ENCODE measurements at regions not wholly inside any gene's neighbourhood (a gene's known extent, or its start where the extent isn't known, plus 50 kb on each side); places are given as distances from the start of the nearest gene placed in this dataset.

DNA sequence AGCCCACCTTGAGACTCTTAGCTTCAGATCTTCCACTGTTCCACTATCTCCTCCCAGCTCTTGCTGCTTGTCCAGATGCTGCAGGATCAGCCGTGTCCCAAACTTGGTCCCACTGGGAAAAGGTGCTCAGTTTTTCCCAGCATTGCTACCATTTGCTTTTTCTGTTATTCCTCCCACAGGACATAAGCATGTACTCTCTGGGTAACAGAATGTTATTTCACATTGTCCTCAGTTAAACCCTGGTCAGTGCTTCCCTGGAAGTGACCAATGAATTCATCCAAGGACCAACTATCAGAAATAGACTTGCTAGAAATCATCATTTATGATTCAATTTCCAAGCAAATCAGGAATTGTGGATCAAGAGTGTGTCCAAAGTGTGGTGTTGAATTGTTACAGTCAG, 179.2 kb upstream of the ZNF32 start (continued):
- TF ChIP-seq MEF2A (IDR thresholded peaks at IDR 0.05; ENCODE audit: borderline replicate concordance, low read depth), result no peak
- TF ChIP-seq NFIC (IDR thresholded peaks at IDR 0.05; ENCODE audit: borderline replicate concordance), result no peak
- TF ChIP-seq GABPA (IDR thresholded peaks at IDR 0.05; ENCODE audit: low read depth), result no peak
- no peak for TF ChIP-seq FOXM1 (IDR thresholded peaks at IDR 0.05; ENCODE audit: low read depth)

GRCh38 chr10:43825984-43826383, 177.3 kb upstream of the ZNF32 start:
- Histone ChIP-seq H3K4me1 (ENCODE audit: control insufficient read depth in 1 of 2, insufficient read depth in 2 of 2, low read depth in 1 of 2, low read length in 1 of 2) (peaks cover 0 to 5% of the 10 kb centered on the region in 2 experiments; a peak in 1 of 4 replicates), H3F3A (replicated peaks; ENCODE audit: insufficient read depth) (peaks cover 9% of the 10 kb centered on the region), H3K36me3 (replicated peaks in 1 of 2; ENCODE audit: control insufficient read depth in 1 of 2, insufficient read depth in 2 of 2, low read length in 1 of 2) (no peaks in the 10 kb centered on the region), H3K9ac (no peak overlapping the region), H3K9me3 (no peaks in the 10 kb centered on the region), H4K20me1 (ENCODE audit: insufficient read depth) (no peaks in the 10 kb centered on the region), H3K4me3 (ENCODE audit: low read depth in 2 of 2, low read length in 1 of 2) (no peak overlapping the region), H3K9me2 (no peaks in the 10 kb centered on the region), H2AFZ (ENCODE audit: low read depth) (no peak overlapping the region), H3K27ac (ENCODE audit: low read depth in 2 of 2, low read length in 1 of 2) (no peak overlapping the region), H3K79me2 (ENCODE audit: insufficient read depth) (no peaks in the 10 kb centered on the region), H3K4me2 (no peak overlapping the region), H3K27me3 (ENCODE audit: insufficient read depth) (no peaks in the 10 kb centered on the region)
- POLR2A ChIA-PET, result no interaction called here
- CTCF ChIA-PET, result no interaction called here
- WGBS (ENCODE audit: low lambda C conversion rate), result 77% methylated on average over 19 of the region's 22 CpGs
- DNase-seq, result no peak
- TF ChIP-seq MXI1 (IDR thresholded peaks at IDR 0.05; ENCODE audit: low read depth, low read length), result no peak
- no peak for TF ChIP-seq EP300 (IDR thresholded peaks at IDR 0.05; ENCODE audit: borderline replicate concordance in 1 of 2, low read depth in 1 of 2, low read length in 1 of 2)
- TF ChIP-seq GABPA (IDR thresholded peaks at IDR 0.05; ENCODE audit: low read depth), result no peak
- TF ChIP-seq RCOR1 (IDR thresholded peaks at IDR 0.05; ENCODE audit: low read length), result no peak
- no peak for TF ChIP-seq CHD2 (IDR thresholded peaks at IDR 0.05; ENCODE audit: low read length, partially characterized antibody)
- TF ChIP-seq ZBTB33 (IDR thresholded peaks at IDR 0.05; ENCODE audit: borderline replicate concordance, low read depth), result no peak
- no peak for TF ChIP-seq REST (IDR thresholded peaks at IDR 0.05; ENCODE audit: low read depth, low read length)
- TF ChIP-seq POLR2AphosphoS5 (IDR thresholded peaks at IDR 0.05; ENCODE audit: low read depth, low read length), result no peak
- TF ChIP-seq FOXM1 (IDR thresholded peaks at IDR 0.05; ENCODE audit: low read depth), result no peak
- TF ChIP-seq, protein P1, sequence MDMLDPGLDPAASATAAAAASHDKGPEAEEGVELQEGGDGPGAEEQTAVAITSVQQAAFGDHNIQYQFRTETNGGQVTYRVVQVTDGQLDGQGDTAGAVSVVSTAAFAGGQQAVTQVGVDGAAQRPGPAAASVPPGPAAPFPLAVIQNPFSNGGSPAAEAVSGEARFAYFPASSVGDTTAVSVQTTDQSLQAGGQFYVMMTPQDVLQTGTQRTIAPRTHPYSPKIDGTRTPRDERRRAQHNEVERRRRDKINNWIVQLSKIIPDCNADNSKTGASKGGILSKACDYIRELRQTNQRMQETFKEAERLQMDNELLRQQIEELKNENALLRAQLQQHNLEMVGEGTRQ (IDR thresholded peaks at IDR 0.05; ENCODE audit: borderline replicate concordance, low read depth, low read length), result no peak
- TF ChIP-seq FOSL2 (IDR thresholded peaks at IDR 0.05; ENCODE audit: borderline replicate concordance, low read depth), result no peak
- TF ChIP-seq RFX5 (IDR thresholded peaks at IDR 0.05; ENCODE audit: low read length), result no peak
- TF ChIP-seq RXRA (IDR thresholded peaks at IDR 0.05; ENCODE audit: borderline replicate concordance, low read depth), result no peak
- TF ChIP-seq FOXJ3 (CRISPR knock-in tag; IDR thresholded peaks at IDR 0.05), result no peak
- TF ChIP-seq TAF1 (IDR thresholded peaks at IDR 0.05; ENCODE audit: borderline replicate concordance, low read depth, low read length), result no peak
- TF ChIP-seq JUND (IDR thresholded peaks at IDR 0.05), result no peak
- TF ChIP-seq MEF2A (IDR thresholded peaks at IDR 0.05; ENCODE audit: borderline replicate concordance, low read depth), result no peak
